ENCODE measurements at regions not wholly inside any gene's neighbourhood (a gene's known extent, or its start where the extent isn't known, plus 50 kb on each side); places are given as distances from the start of the nearest gene placed in this dataset.

DNA sequence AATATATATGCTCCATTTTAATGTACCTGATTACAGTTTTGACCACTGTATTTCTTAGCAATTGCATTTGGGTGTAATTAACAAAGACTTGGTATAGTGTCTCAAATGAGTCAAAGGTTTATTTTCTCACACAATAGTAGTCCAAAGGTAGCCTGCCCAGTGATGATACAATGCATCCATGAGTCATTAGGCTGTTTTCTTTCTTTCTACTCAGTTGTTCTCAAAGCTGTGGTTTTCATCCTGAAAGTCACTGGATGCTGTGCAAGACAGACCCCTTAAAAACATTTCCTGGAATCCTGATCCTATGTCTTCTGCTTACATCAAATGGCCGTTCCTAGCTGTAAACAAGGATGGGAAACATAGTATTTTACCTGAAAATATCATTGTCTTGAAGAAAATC, 651.2 kb upstream of the MIR17HG start:
- TF ChIP-seq CTCF (IDR thresholded peaks at IDR 0.05; ENCODE audit: low read depth, low read length) (no peak), EZH2phosphoT487 (IDR thresholded peaks at IDR 0.05; ENCODE audit: low read depth) (no peak)

Measured in OCI-LY3 (cell line).